A673 (cell line): ENCODE measurements at regions not wholly inside any gene's neighbourhood (a gene's known extent, or its start where the extent isn't known, plus 50 kb on each side); places are given as distances from the start of the nearest gene placed in this dataset.

Source experiments
- BruUV-seq: library from RNA; stranded (reverse); fragments of 400-500 nt; replicated peaks from 2 replicates; lab custom pipeline; 2021; lab: Mats Ljungman, UMichigan
- CTCF ChIA-PET: fragments of 300-600 bp; sonication (Branson Sonifier 250); formaldehyde crosslinking; loops from one replicate; lab custom pipeline; 2022; ENCODE audit warnings: antibody characterized with exemption; lab: Charles Lee
- POLR2A ChIA-PET: fragments of 300-600 bp; sonication (Branson Sonifier 250); formaldehyde crosslinking; loops from one replicate; lab custom pipeline; 2022; ENCODE audit warnings: antibody characterized with exemption; ENCODE audit not compliant: low non-redundant PET; lab: Charles Lee
- DNase-seq: peaks from one replicate; pipeline ENCODE4 v3.0.0-alpha.2; 2015; ENCODE audit warnings: low spot score
- H3K27ac ChIP-seq: fragments of 200-600 bp; sonication (generic); 2 replicates; pipeline ENCODE4 v1.5.1; 2016; ENCODE audit warnings: mixed run types, low read depth, mild to moderate bottlenecking, mixed read lengths, antibody characterized with exemption, low read length; ENCODE audit not compliant: poor library complexity, severe bottlenecking
- H3K27me3 ChIP-seq: fragments of 200-600 bp; sonication (generic); replicated peaks from 2 replicates; pipeline ENCODE4 v1.6.1; 2017; ENCODE audit warnings: mixed run types, low read depth, mild to moderate bottlenecking, mixed read lengths, antibody characterized with exemption, low read length; ENCODE audit not compliant: insufficient read depth, poor library complexity
- H3K36me3 ChIP-seq: fragments of 200-600 bp; sonication (generic); 2 replicates; pipeline ENCODE4 v1.6.1; 2016; ENCODE audit warnings: mixed run types, mild to moderate bottlenecking, mixed read lengths, antibody characterized with exemption, low read length; ENCODE audit not compliant: insufficient read depth, poor library complexity, severe bottlenecking
- H3K4me1 ChIP-seq: fragments of 200-600 bp; sonication (generic); 2 replicates; pipeline ENCODE4 v1.6.1; 2017; ENCODE audit warnings: mixed run types, mild to moderate bottlenecking, mixed read lengths, antibody characterized with exemption, low read length; ENCODE audit not compliant: insufficient read depth, poor library complexity, severe bottlenecking
- H3K4me3 ChIP-seq: fragments of 200-600 bp; sonication (generic); 2 replicates; pipeline ENCODE4 v1.5.1; 2016; ENCODE audit warnings: low read depth, mixed run types, mild to moderate bottlenecking, mixed read lengths, low read length; ENCODE audit not compliant: poor library complexity, severe bottlenecking
- H3K9me3 ChIP-seq: fragments of 200-600 bp; sonication (generic); 2 replicates; pipeline ENCODE4 v1.6.1; 2016; ENCODE audit warnings: mixed run types, low read depth, mild to moderate bottlenecking, mixed read lengths, antibody characterized with exemption, low read length; ENCODE audit not compliant: poor library complexity, severe bottlenecking
- CTCF ChIP-seq: fragments of 300-800, 200-600 bp; sonication (generic); conservative IDR thresholded peaks from 2 replicates; pipeline ENCODE4 v1.5.1; 2017; ENCODE audit warnings: low read depth, mild to moderate bottlenecking, antibody characterized with exemption, low read length, moderate library complexity, mixed read lengths
- EZH2 ChIP-seq: fragments of 200-600 bp; sonication (generic); IDR thresholded peaks from 2 replicates; pipeline ENCODE4 v1.6.1; 2017; ENCODE audit warnings: borderline replicate concordance, low read depth, mild to moderate bottlenecking, mixed read lengths, antibody characterized with exemption, low read length; ENCODE audit not compliant: poor library complexity, severe bottlenecking
- intact Hi-C: fragments of 100-400 bp; cut with micrococcal nuclease; formaldehyde crosslinking; loops from one replicate; pipeline ENCODE4 v1.10.0; 2022; ENCODE audit not compliant: unreplicated experiment

DNA sequence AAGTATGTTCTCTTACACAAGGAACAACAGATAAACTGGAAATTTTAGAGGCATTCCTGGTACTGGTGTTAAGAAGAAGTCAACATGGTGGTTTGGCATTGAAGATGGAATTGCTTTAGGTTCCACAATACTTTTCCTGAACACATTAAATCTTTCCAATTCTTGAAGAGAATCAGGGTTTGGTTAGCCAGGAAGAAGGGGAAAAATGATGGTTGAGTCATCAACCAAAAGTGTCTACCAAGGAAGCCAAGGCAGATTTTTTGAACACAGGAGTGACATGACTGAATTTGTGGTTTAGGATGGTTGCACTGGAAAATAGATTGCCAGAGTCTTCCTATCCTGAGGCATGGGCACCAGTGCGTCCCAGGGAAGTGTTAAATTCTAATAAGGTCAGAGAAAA lies 433.4 kb downstream of the TMEM38B start:
- Histone ChIP-seq H3K4me1 (no peaks in the 10 kb centered on the region), H3K27me3 (no peaks in the 10 kb centered on the region), H3K4me3 (no peak overlapping the region), H3K27ac (no peak overlapping the region), H3K36me3 (no peaks in the 10 kb centered on the region), H3K9me3 (no peaks in the 10 kb centered on the region)
- ChIA-PET CTCF (no interaction called here), POLR2A (no interaction called here)
- BruUV-seq = no TSS peak
- intact Hi-C loops = no loop called here
- TF ChIP-seq EZH2 (no peak), CTCF (no peak)
- no peak for DNase-seq

DNA sequence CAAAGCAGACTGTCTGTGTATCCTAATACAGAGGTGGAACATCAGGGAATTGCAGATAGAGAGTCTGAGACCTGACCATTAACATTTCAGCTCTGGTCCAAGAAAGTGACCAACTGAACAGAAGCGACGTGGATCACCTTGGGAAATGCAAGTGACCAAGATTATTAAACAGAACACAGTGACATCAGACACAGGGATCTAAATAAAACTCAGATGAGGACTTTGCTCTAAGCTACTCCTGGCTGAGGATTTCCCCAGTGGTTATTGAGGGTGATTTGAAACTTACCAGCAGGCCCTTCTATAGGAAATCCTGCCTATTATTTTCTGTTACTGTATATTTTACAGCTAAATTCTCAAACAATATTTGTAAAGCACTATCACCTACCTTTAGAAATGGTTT lies 436.0 kb downstream of the TMEM38B start:
- no peak for DNase-seq
- Histone ChIP-seq H3K4me3 (no peak overlapping the region), H3K27me3 (no peaks in the 10 kb centered on the region), H3K4me1 (no peaks in the 10 kb centered on the region), H3K36me3 (no peaks in the 10 kb centered on the region), H3K27ac (no peak overlapping the region), H3K9me3 (no peaks in the 10 kb centered on the region)
- ChIA-PET CTCF (no interaction called here), POLR2A (no interaction called here)
- TF ChIP-seq CTCF (no peak), EZH2 (no peak)
- intact Hi-C loops = no loop called here
- BruUV-seq = no TSS peak

DNA sequence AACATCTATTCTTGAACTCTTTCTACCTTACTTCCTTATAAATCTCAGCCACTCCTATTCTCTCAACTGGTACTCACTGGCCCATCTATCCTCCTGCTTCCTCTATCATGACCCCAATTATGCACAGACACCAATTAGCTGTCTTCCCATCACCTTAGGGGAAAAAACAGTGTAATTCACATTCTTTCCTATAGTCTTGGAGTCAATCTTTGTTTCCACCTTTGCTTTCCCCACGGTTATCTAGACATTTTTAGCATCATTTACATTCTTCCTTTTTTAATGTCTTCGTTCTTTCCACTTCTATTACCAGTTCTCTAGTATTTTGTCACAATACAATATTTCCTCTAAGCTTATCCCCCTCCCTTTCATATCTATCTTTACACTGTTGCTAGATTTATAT lies 449.4 kb downstream of the TMEM38B start:
- CTCF ChIA-PET = no interaction called here
- no peaks in the 10 kb centered on the region for H3K4me1 ChIP-seq
- BruUV-seq = no TSS peak
- intact Hi-C loops = no loop called here
- H3K36me3 ChIP-seq = no peaks in the 10 kb centered on the region
- H3K27ac ChIP-seq = no peak overlapping the region
- no peaks in the 10 kb centered on the region for H3K27me3 ChIP-seq
- POLR2A ChIA-PET = no interaction called here
- no peak for DNase-seq
- H3K4me3 ChIP-seq = no peak overlapping the region
- TF ChIP-seq EZH2 = no peak
- no peak for TF ChIP-seq CTCF
- H3K9me3 ChIP-seq = peaks cover 9% of the 10 kb centered on the region
